Endothelial cell of umbilical vein (primary cell): ENCODE measurements at regions not wholly inside any gene's neighbourhood (a gene's known extent, or its start where the extent isn't known, plus 50 kb on each side); places are given as distances from the start of the nearest gene placed in this dataset.

Experiments used
- BruUV-seq: library from RNA; stranded (reverse); fragments of 400-500 nt; replicated peaks from 2 replicates; lab custom pipeline; 2021; lab: Mats Ljungman, UMichigan
- CTCF ChIA-PET: fragments of 300-600, 350-600 bp; sonication (Branson Sonifier 250); formaldehyde crosslinking; loops from one replicate; lab custom pipeline; 2021; ENCODE audit warnings: antibody characterized with exemption, inconsistent platforms; lab: Charles Lee
- POLR2A ChIA-PET: fragments of 300-600, 350-600 bp; sonication (Branson Sonifier 250); formaldehyde crosslinking; loops from one replicate; lab custom pipeline; 2021; ENCODE audit warnings: antibody characterized with exemption, inconsistent platforms; lab: Charles Lee
- DNase-seq: peaks from one replicate; pipeline ENCODE4 v3.0.0-alpha.2; 2011; ENCODE audit warnings: low read depth, low spot score
- FAIRE-seq: peaks from 2 replicates; lab custom pipeline; 2011; peaks lifted over from hg19 to GRCh38; lab: Jason Lieb, UNC
- H2AFZ ChIP-seq: 2 replicates; pipeline ENCODE4 v1.6.0; 2012; ENCODE audit warnings: low read depth, low read length, control low read depth, inconsistent platforms
- H3K27ac ChIP-seq: 2 replicates; pipeline ENCODE4 v1.5.1; 2011; ENCODE audit warnings: low read depth, mild to moderate bottlenecking, control low read depth, low read length, moderate library complexity; ENCODE audit not compliant: insufficient read depth
- H3K27me3 ChIP-seq, 2 experiments: 2 replicates each; pipeline versions ENCODE4 v1.6.0 to v1.6.1; 2011; ENCODE audit warnings: low read length in 2 of 2, mixed read lengths in 1 of 2; ENCODE audit not compliant: control insufficient read depth in 2 of 2, insufficient read depth in 2 of 2
- H3K36me3 ChIP-seq, 2 experiments: 2 replicates in 1 of 2; 3 replicates in 1 of 2; pipeline ENCODE4 v1.5.1; 2011; ENCODE audit warnings: low read length in 2 of 2, mild to moderate bottlenecking in 1 of 2, moderate library complexity in 1 of 2; ENCODE audit not compliant: control insufficient read depth in 2 of 2, insufficient read depth in 2 of 2; ENCODE audit errors: extremely low read depth in 1 of 2
- H3K4me1 ChIP-seq: 3 replicates; pipeline ENCODE4 v1.5.1; 2011; ENCODE audit warnings: mild to moderate bottlenecking, low read length; ENCODE audit not compliant: control insufficient read depth, insufficient read depth; ENCODE audit errors: extremely low read depth
- H3K4me2 ChIP-seq: 2 replicates; pipeline ENCODE4 v1.6.1; 2011; ENCODE audit warnings: low read length, control low read depth, mixed read lengths; ENCODE audit not compliant: insufficient read depth
- H3K4me3 ChIP-seq, 3 experiments: fragments of 200-600 bp in 1 of 3; sonication (generic), shearing (Covaris generic) in 1 of 3; replicated peaks in 1 of 3; 2 replicates each; pipeline ENCODE4 v1.5.1; 2011 to 2016; ENCODE audit warnings: control low read depth in 3 of 3, low read length in 3 of 3, mild to moderate bottlenecking in 2 of 3, inconsistent platforms in 1 of 3, low read depth in 1 of 3, moderate library complexity in 1 of 3; ENCODE audit not compliant: insufficient read depth in 1 of 3
- H3K79me2 ChIP-seq: 2 replicates; pipeline ENCODE4 v1.6.0; 2012; ENCODE audit warnings: low read length, inconsistent platforms; ENCODE audit not compliant: control insufficient read depth, insufficient read depth
- H3K9ac ChIP-seq: replicated peaks from 2 replicates; pipeline ENCODE3; 2011; ENCODE audit warnings: low read length, control low read depth; ENCODE audit not compliant: insufficient read depth; ENCODE audit errors: extremely low read depth
- H3K9me1 ChIP-seq: replicated peaks from 3 replicates; pipeline ENCODE4 v1.6.0; 2011; ENCODE audit warnings: mild to moderate bottlenecking, low read length; ENCODE audit not compliant: control insufficient read depth, insufficient read depth; ENCODE audit errors: extremely low read depth
- H3K9me3 ChIP-seq: replicated peaks from 2 replicates; pipeline ENCODE4 v1.5.1; 2012; ENCODE audit warnings: low read length, inconsistent platforms; ENCODE audit not compliant: control insufficient read depth, insufficient read depth
- H4K20me1 ChIP-seq: replicated peaks from 2 replicates; pipeline ENCODE3; 2011; ENCODE audit warnings: mild to moderate bottlenecking, low read length; ENCODE audit not compliant: control insufficient read depth, insufficient read depth; ENCODE audit errors: extremely low read depth
- CTCF ChIP-seq, 2 donors: IDR thresholded peaks; 1 replicate in 1 of 2; 2 replicates in 1 of 2; pipeline ENCODE4 v1.5.1; 2011; ENCODE audit warnings: low read length in 2 of 2, mild to moderate bottlenecking in 2 of 2, moderate library complexity in 2 of 2, control low read depth in 1 of 2, inconsistent platforms in 1 of 2, low read depth in 1 of 2; ENCODE audit not compliant: insufficient read depth in 1 of 2; ENCODE audit errors: extremely low read depth in 1 of 2
- EZH2 ChIP-seq: IDR thresholded peaks from 2 replicates; pipeline ENCODE4 v1.6.1; 2012; ENCODE audit warnings: borderline replicate concordance, low read depth, mild to moderate bottlenecking, moderate library complexity, low read length, inconsistent platforms; ENCODE audit not compliant: severe bottlenecking
- JUN ChIP-seq: IDR thresholded peaks from 2 replicates; pipeline ENCODE4 v1.6.1; 2011; ENCODE audit warnings: borderline replicate concordance, low read depth; ENCODE audit not compliant: insufficient read length, insufficient read depth
- MAX ChIP-seq: IDR thresholded peaks from 2 replicates; pipeline ENCODE4 v1.6.1; 2011; ENCODE audit not compliant: insufficient read depth, insufficient read length
- MYC ChIP-seq: IDR thresholded peaks from one replicate; pipeline ENCODE4 v1.6.1; 2011; ENCODE audit warnings: mild to moderate bottlenecking, low read depth, low read length
- POLR2A ChIP-seq: IDR thresholded peaks from 2 replicates; pipeline ENCODE4 v1.6.1; 2012; ENCODE audit warnings: low read depth, mild to moderate bottlenecking, control low read depth, low read length
- dilution Hi-C: fragments of 300-500 bp; cut with MboI; formaldehyde crosslinking; loops from one replicate; pipeline ENCODE4 v1.15.0; 2019; ENCODE audit warnings: low sequenced_read_pairs; ENCODE audit not compliant: extremely low pct_ligation_motif_present
- intact Hi-C: fragments of 100-400 bp; cut with micrococcal nuclease; formaldehyde crosslinking; loops from one replicate; pipeline ENCODE4 v1.10.0; 2022

- BruUV-seq: no TSS peak
- CTCF ChIA-PET: no interaction called here
- no peak for TF ChIP-seq EZH2
- no peak for TF ChIP-seq POLR2A
- no peak for TF ChIP-seq JUN
- TF ChIP-seq MYC: no peak
- no peak for TF ChIP-seq MAX
- no peak for TF ChIP-seq CTCF (IDR thresholded peaks at IDR 0.05; ENCODE audit: extremely low read depth in 1 of 2, insufficient read depth in 1 of 2, low read depth in 1 of 2, low read length in 2 of 2)
- no peaks in the 10 kb centered on the region for H4K20me1 ChIP-seq
- H3K9me3 ChIP-seq: no peaks in the 10 kb centered on the region
- no peaks in the 10 kb centered on the region for H3K36me3 ChIP-seq
- intact Hi-C loops (no loop called here), dilution Hi-C loops (no loop called here)
- H3K27me3 ChIP-seq: no peaks in the 10 kb centered on the region
- no peaks in the 10 kb centered on the region for H3K9me1 ChIP-seq
- no peak overlapping the region for H2AFZ ChIP-seq
- POLR2A ChIA-PET: no interaction called here
- no peak overlapping the region for H3K4me2 ChIP-seq
- no peak overlapping the region for H3K4me3 ChIP-seq
- no peaks in the 10 kb centered on the region for H3K4me1 ChIP-seq
- DNase-seq (no peak), FAIRE-seq (no peak)
- H3K9ac ChIP-seq: no peak overlapping the region
- H3K27ac ChIP-seq: no peak overlapping the region
- H3K79me2 ChIP-seq: no peaks in the 10 kb centered on the region
These were observed 56.7 kb upstream of the FAM98A start for GRCh38 chr2:33655626-33656320.
